T-helper 17 cell (primary cell): ENCODE measurements at regions not wholly inside any gene's neighbourhood (a gene's known extent, or its start where the extent isn't known, plus 50 kb on each side); places are given as distances from the start of the nearest gene placed in this dataset.

Experiments used
- ATAC-seq: fragments of 150-1000 bp; cut with Tn5 transposase; 2 replicates; pipeline ENCODE4 v1.10.0; 2021; ENCODE audit warnings: mild to moderate bottlenecking, moderate library complexity
- DNase-seq, 3 donors: peaks; one replicate each; pipeline versions ENCODE4 v3.0.0 to v3.0.0-alpha.2; 2020 to 2021
- H3K9me3 ChIP-seq: one replicate; pipeline ENCODE4 v1.7.0; 2013; ENCODE audit warnings: low read length, mild to moderate bottlenecking; ENCODE audit not compliant: control insufficient read depth, poor library complexity, severe bottlenecking
- H3K27ac Mint-ChIP-seq: one replicate; pipeline ENCODE4 v1.8.0; 2022; ENCODE audit warnings: mild to moderate bottlenecking, moderate library complexity, mixed read lengths
- H3K27me3 Mint-ChIP-seq: one replicate; pipeline ENCODE4 v1.8.0; 2022; ENCODE audit warnings: mixed read lengths
- H3K36me3 Mint-ChIP-seq: one replicate; pipeline ENCODE4 v1.8.0; 2022; ENCODE audit warnings: low read depth, mixed read lengths
- H3K4me1 Mint-ChIP-seq: one replicate; pipeline ENCODE4 v1.8.0; 2022; ENCODE audit warnings: mild to moderate bottlenecking, mixed read lengths
- H3K4me3 Mint-ChIP-seq: one replicate; pipeline ENCODE4 v1.8.0; 2022; ENCODE audit warnings: mild to moderate bottlenecking, moderate library complexity, mixed read lengths

DNA sequence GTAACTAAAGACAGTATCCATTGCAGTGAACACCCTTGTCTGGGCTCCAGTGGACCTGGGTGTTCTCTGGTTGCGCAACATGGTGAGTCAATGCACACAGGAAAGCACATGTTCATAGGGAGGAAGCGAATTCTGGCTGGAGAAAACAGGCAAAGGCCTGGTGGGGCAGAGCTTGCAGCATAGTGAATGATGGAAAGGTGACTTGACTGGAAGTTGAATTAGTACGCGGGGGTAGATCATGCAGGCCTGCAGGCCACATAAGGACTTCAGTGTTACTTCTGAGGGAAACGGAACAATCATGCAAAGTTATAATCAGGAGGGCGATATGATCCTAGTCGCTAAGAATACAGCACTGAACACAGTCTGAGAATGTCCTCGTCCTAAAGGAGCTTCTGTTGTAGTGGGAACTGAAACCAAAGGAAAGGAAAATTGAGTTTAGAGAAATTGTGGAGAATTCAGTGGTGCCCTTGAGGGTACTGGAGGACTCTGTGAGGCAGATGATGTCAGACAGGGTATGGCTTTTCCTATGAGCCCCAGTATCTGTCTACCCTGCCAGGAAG, 71.9 kb upstream of the RANBP3L start:
- H3K9me3 ChIP-seq = no peaks in the 10 kb centered on the region
- no peak for ATAC-seq
- H3K27me3 Mint-ChIP-seq = peaks cover 8% of the 10 kb centered on the region
- no peak overlapping the region for H3K27ac Mint-ChIP-seq
- no peak overlapping the region for H3K4me3 Mint-ChIP-seq
- no peaks in the 10 kb centered on the region for H3K36me3 Mint-ChIP-seq
- no peak for DNase-seq
- no peaks in the 10 kb centered on the region for H3K4me1 Mint-ChIP-seq

DNA sequence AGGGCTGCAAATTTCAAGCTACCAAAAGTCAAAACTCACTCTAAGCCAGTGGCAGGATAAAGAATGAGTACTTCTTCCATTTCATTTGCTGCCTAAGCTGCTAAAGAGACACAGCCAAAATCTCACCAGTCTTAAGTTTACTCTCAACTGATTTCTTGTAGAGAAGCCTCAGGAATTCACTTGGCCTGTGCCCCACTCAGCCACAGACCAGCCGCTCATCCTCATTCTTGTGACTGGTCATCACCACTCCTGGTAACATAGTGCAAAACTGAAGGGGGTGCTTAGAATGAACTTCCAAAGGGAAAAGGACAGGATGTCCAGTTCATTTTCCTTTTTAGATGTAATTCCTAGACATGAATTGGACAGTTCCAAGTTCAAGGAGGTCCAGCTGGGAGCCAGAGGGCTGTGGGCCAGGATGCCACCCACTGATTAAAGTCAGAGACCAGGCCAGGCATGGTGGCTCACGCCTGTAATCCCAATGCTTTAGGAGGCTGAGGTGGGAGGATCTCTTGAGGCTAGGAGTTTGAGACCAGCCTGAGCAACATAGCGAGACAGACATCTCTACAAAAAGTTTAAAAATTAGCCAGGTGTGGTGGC, 72.7 kb upstream of the RANBP3L start:
- Mint-ChIP-seq H3K27ac (no peak overlapping the region), H3K4me3 (no peak overlapping the region), H3K4me1 (no peaks in the 10 kb centered on the region), H3K36me3 (no peaks in the 10 kb centered on the region), H3K27me3 (peaks cover 8% of the 10 kb centered on the region)
- DNase-seq (no peak), ATAC-seq (no peak)
- no peaks in the 10 kb centered on the region for H3K9me3 ChIP-seq

DNA sequence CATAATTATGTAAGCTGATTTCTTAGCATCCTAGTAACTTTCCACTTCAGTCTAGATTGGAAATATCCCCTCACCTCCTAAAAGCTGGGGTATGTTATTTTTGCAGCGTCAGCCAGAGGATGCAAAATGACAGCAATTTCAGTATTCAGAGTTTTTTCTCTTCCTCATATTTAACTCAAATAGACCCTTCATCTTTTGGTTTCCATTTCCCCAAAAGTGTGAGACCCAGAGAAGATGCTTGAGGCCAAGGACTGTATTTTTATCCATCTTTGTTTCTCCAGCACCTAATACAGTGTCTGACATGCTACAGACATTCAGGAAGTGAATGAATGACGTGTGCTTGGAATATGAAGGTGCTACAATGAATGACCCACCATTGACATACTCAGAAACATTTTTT, 75.5 kb upstream of the RANBP3L start:
- no peak for ATAC-seq
- Mint-ChIP-seq H3K27me3 (peaks cover 25% of the 10 kb centered on the region), H3K4me3 (no peak overlapping the region)

GRCh38 chr5:36378551-36378950, 76.8 kb upstream of the RANBP3L start:
- ATAC-seq (no peak), DNase-seq (no peak)
- no peaks in the 10 kb centered on the region for H3K9me3 ChIP-seq
- H3K4me3 Mint-ChIP-seq = no peak overlapping the region
- no peaks in the 10 kb centered on the region for H3K36me3 Mint-ChIP-seq
- no peak overlapping the region for H3K27ac Mint-ChIP-seq
- H3K4me1 Mint-ChIP-seq = peaks cover 3% of the 10 kb centered on the region
- H3K27me3 Mint-ChIP-seq = peaks cover 26% of the 10 kb centered on the region

More for the DNA sequence above, 75.5 kb upstream of the RANBP3L start:
- H3K36me3 Mint-ChIP-seq = no peaks in the 10 kb centered on the region
- no peak overlapping the region for H3K27ac Mint-ChIP-seq
- peaks cover 3% of the 10 kb centered on the region for H3K4me1 Mint-ChIP-seq
- no peak for DNase-seq
- no peaks in the 10 kb centered on the region for H3K9me3 ChIP-seq

DNA sequence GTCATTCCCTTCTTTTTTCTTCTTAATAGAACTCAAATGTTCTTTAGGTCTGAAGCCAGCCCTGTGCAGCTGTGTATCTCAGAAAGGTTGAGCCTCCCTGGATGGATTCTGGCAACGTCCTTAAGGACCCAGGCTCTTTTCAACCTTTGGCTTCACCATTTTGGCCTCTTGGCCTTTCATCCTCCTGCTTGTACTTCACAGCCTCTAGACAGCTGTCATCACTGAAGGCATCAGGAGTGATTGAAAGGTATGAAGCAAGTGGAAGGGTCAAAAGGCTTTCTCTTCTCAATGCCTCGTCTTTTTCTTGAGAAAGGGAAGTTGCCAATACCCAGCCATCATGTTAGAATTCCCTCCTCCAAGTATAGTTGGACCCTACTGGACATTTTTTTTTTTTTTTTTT, 81.2 kb upstream of the RANBP3L start:
- Mint-ChIP-seq H3K4me1 (peaks cover 9% of the 10 kb centered on the region), H3K27me3 (peaks cover 55% of the 10 kb centered on the region), H3K4me3 (no peak overlapping the region), H3K36me3 (no peaks in the 10 kb centered on the region), H3K27ac (no peak overlapping the region)
- DNase-seq (no peak), ATAC-seq (no peak)
- H3K9me3 ChIP-seq = no peaks in the 10 kb centered on the region

DNA sequence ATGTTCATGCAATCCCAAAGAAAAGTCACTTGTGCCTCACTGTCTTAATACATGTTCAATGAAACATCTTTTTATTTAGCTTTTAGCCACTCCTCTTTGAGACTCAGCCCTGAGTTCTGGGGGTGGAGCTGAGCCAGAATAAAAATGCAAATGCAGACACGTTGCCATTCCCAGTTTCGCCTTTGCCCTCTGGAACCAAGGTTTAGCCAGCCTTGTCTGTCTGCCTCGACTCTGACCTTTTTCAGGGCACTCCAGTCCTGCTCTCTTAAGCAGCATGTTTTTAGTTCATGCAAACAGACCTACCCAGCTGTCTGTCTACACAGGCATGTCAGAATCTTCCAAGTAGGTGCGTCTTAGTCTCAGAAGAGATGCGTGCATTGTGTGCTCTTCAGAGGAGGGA, 82.2 kb upstream of the RANBP3L start:
- no peak for DNase-seq
- H3K36me3 Mint-ChIP-seq = no peaks in the 10 kb centered on the region
- H3K9me3 ChIP-seq = no peaks in the 10 kb centered on the region
- H3K27me3 Mint-ChIP-seq = peaks cover 60% of the 10 kb centered on the region
- peaks cover 9% of the 10 kb centered on the region for H3K4me1 Mint-ChIP-seq
- ATAC-seq = no peak
- H3K4me3 Mint-ChIP-seq = no peak overlapping the region
- no peak overlapping the region for H3K27ac Mint-ChIP-seq

DNA sequence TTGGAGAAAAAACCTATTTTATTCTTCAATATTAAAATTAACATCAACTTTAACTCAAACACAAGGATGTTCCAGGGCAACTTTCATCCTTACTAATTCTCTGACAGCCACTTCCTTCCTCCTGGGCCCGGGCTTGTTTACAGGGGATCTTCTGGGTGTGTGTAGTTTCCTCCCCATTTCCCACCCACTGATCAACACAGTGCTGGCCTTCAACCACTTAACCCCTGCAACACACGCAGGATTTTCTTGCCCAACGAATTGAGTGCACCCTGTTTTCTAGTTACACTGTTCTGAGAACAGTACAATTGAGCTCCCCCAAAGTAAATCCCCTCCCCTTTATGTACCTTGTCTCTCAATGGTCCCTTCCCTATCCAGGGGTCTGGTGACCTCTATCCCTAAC, 83.1 kb upstream of the RANBP3L start:
- H3K4me1 Mint-ChIP-seq = peaks cover 9% of the 10 kb centered on the region
- H3K36me3 Mint-ChIP-seq = no peaks in the 10 kb centered on the region
- no peaks in the 10 kb centered on the region for H3K9me3 ChIP-seq
- H3K27me3 Mint-ChIP-seq = peaks cover 66% of the 10 kb centered on the region
- no peak overlapping the region for H3K27ac Mint-ChIP-seq
- ATAC-seq (no peak), DNase-seq (no peak)
- no peak overlapping the region for H3K4me3 Mint-ChIP-seq

- H3K9me3 ChIP-seq = no peaks in the 10 kb centered on the region
- H3K4me1 Mint-ChIP-seq = peaks cover 11% of the 10 kb centered on the region
- no peak overlapping the region for H3K27ac Mint-ChIP-seq
- DNase-seq (no peak), ATAC-seq (no peak)
- no peaks in the 10 kb centered on the region for H3K36me3 Mint-ChIP-seq
- H3K4me3 Mint-ChIP-seq = no peak overlapping the region
- peaks cover 66% of the 10 kb centered on the region for H3K27me3 Mint-ChIP-seq
Observed at GRCh38 chr5:36385495-36385894, 83.8 kb upstream of the RANBP3L start.

DNA sequence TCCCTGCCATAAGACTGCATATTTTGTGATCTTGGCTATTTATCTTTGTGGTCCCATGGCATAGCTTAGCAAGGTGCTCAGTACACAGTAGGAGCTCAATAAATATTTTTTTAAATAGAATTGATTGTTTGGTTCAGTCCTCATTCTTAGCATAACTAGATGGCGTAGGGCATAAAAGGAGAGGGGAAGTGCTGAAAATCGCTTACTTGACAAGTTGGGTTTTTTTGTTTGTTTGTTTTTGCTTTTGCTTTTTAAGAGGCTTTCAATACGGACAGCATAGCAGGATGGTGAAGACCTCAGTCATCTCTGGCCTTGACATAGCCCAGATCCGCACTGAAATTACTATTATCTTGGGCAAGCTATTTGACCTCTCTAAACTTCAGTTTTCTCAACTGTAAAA, 86.6 kb upstream of the RANBP3L start:
- no peak overlapping the region for H3K4me3 Mint-ChIP-seq
- no peak for DNase-seq
- H3K9me3 ChIP-seq = no peaks in the 10 kb centered on the region
- H3K27ac Mint-ChIP-seq = no peak overlapping the region
- H3K36me3 Mint-ChIP-seq = no peaks in the 10 kb centered on the region
- peaks cover 10% of the 10 kb centered on the region for H3K4me1 Mint-ChIP-seq
- H3K27me3 Mint-ChIP-seq = peaks cover 71% of the 10 kb centered on the region
- ATAC-seq = no peak

GRCh38 chr5:36389245-36389644, 87.5 kb upstream of the RANBP3L start:
- no peak overlapping the region for H3K4me3 Mint-ChIP-seq
- no peaks in the 10 kb centered on the region for H3K36me3 Mint-ChIP-seq
- no peaks in the 10 kb centered on the region for H3K9me3 ChIP-seq
- DNase-seq (no peak), ATAC-seq (no peak)
- peaks cover 70% of the 10 kb centered on the region for H3K27me3 Mint-ChIP-seq
- peaks cover 6% of the 10 kb centered on the region for H3K4me1 Mint-ChIP-seq
- H3K27ac Mint-ChIP-seq = no peak overlapping the region

DNA sequence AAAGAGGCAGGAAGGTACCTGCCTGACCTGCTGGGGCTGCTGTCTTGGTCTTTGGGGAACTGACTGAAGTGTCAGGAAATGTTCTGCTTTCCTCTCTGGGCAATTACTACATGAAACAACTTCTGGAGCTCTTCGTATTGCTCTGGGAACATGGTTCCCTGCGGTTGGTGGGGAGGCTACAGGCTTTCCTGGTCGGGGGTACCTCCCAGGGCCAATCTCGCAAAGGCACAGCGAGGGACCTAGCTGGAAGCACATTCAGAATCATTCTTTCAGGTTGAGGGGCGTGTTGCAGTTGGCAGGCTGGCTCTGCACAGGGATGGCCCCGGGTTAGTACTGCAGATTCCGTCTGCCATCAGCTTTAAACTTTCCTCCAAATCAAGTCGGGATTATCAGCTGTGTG, 88.9 kb upstream of the RANBP3L start:
- Mint-ChIP-seq H3K4me1 (peaks cover 3% of the 10 kb centered on the region), H3K27ac (no peak overlapping the region), H3K36me3 (no peaks in the 10 kb centered on the region), H3K27me3 (peaks cover 66% of the 10 kb centered on the region), H3K4me3 (no peak overlapping the region)
- no peak for DNase-seq
- no peak for ATAC-seq
- no peaks in the 10 kb centered on the region for H3K9me3 ChIP-seq

GRCh38 chr5:36392186-36392585, 90.5 kb upstream of the RANBP3L start:
- ATAC-seq (no peak), DNase-seq (no peak)
- Mint-ChIP-seq H3K27ac (no peak overlapping the region), H3K4me1 (peaks cover 3% of the 10 kb centered on the region), H3K4me3 (no peak overlapping the region), H3K36me3 (no peaks in the 10 kb centered on the region), H3K27me3 (peaks cover 70% of the 10 kb centered on the region)
- no peaks in the 10 kb centered on the region for H3K9me3 ChIP-seq

DNA sequence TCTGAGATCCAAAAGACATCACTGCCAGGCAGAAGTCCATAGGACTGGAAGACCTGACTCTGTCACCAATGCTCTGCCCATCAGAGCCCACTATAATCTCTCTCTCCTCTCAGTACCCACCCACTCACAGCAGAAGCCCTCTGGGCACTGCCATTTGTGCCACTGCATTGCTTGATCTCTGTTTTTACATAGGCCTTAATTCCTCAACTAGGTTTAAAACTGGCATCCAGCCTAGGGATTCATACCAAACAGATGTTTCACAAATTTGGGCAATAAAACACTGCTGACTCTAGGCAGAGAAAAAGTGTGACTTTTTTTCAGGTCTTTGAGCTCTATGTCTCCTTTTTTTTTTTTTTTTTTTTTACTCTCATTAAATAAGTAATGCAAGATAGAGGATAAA, 91.1 kb upstream of the RANBP3L start:
- Mint-ChIP-seq H3K27me3 (peaks cover 67% of the 10 kb centered on the region), H3K4me3 (no peak overlapping the region), H3K4me1 (peaks cover 3% of the 10 kb centered on the region), H3K36me3 (no peaks in the 10 kb centered on the region), H3K27ac (no peak overlapping the region)
- no peak for ATAC-seq
- no peaks in the 10 kb centered on the region for H3K9me3 ChIP-seq
- DNase-seq = no peak

DNA sequence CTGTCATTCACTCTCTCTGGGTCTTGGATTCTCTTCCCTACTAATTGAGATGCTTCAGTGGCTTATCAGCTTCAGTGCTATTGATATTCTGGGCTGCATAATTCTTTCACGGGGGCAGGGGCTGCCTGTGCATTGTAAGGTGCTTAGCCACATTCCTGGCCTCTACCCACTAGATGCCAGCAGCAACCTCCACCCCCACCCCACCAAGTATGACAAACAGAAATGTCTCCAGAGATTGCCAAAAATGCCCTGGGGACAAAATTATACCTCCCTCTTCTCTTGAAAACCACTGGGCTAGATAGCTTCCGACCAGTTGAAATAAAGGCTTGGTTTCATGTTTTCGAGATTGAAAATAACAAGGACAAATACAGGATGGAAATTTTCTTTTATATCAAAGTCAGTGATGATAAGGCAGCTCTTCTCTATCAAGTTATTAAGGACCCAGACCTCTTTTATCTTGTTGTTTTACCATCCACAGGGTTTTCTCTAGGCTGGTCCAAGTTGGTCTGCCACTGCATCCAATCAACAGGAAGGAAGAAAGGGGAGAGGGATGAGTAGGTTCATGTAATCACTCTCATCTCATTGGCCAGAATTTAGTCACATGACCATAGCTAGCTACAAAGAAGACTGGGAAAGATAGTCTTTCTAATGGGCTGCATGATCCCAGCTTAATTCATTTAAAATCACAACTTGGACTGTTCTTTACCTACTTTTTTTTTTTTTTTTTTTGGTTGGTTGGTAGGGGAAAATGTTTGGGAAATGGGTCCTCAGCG, 92.1 kb upstream of the RANBP3L start:
- no peak for DNase-seq
- no peak overlapping the region for H3K27ac Mint-ChIP-seq
- no peaks in the 10 kb centered on the region for H3K36me3 Mint-ChIP-seq
- peaks cover 65% of the 10 kb centered on the region for H3K27me3 Mint-ChIP-seq
- H3K4me1 Mint-ChIP-seq = peaks cover 3% of the 10 kb centered on the region
- H3K9me3 ChIP-seq = no peaks in the 10 kb centered on the region
- no peak overlapping the region for H3K4me3 Mint-ChIP-seq
- no peak for ATAC-seq
